ENCODE measurements at regions not wholly inside any gene's neighbourhood (a gene's known extent, or its start where the extent isn't known, plus 50 kb on each side); places are given as distances from the start of the nearest gene placed in this dataset.

GRCh38 chr4:188854436-188854835, 715.2 kb downstream of the TRIML1 start:
- H3K9me3 ChIP-seq = peaks cover 0 to 24% (median 0%) of the 10 kb centered on the region in 4 donors
- H3K36me3 ChIP-seq = no peaks in the 10 kb centered on the region
- no peak overlapping the region for H3K27ac ChIP-seq
- TF ChIP-seq CTCF (IDR thresholded peaks at IDR 0.05) (no peak), EP300 (IDR thresholded peaks at IDR 0.05) (no peak), POLR2A (IDR thresholded peaks at IDR 0.05) (no peak)
- no peak for DNase-seq (ENCODE audit: low spot score in 2 of 2)
- H3K4me3 ChIP-seq = no peak overlapping the region
- H3K27me3 ChIP-seq = no peaks in the 10 kb centered on the region
- 49 to 55% methylated on average over 1 of the region's 1 CpG for WGBS, 2 donors
- no peaks in the 10 kb centered on the region for H3K4me1 ChIP-seq

- Histone ChIP-seq H3K9me3 (peaks cover 0 to 12% (median 0%) of the 10 kb centered on the region in 4 donors), H3K36me3 (no peaks in the 10 kb centered on the region), H3K4me1 (no peaks in the 10 kb centered on the region), H3K27ac (no peak overlapping the region), H3K4me3 (no peak overlapping the region), H3K27me3 (no peaks in the 10 kb centered on the region)
- WGBS, 2 donors = 0 to 63% methylated on average over 1 of the region's 1 CpG
- TF ChIP-seq CTCF (IDR thresholded peaks at IDR 0.05) (no peak), POLR2A (IDR thresholded peaks at IDR 0.05) (no peak), EP300 (IDR thresholded peaks at IDR 0.05) (no peak)
- DNase-seq (ENCODE audit: low spot score in 2 of 2) = no peak
Measured at GRCh38 chr4:188858696-188859095, 719.5 kb downstream of the TRIML1 start.

GRCh38 chr4:188864741-188865140, 725.5 kb downstream of the TRIML1 start:
- peaks cover 0 to 7% (median 0%) of the 10 kb centered on the region in 4 donors for H3K9me3 ChIP-seq
- H3K36me3 ChIP-seq = no peaks in the 10 kb centered on the region
- TF ChIP-seq POLR2A (IDR thresholded peaks at IDR 0.05) (no peak), CTCF (IDR thresholded peaks at IDR 0.05) (no peak), EP300 (IDR thresholded peaks at IDR 0.05) (no peak)
- no peak overlapping the region for H3K4me3 ChIP-seq
- no peak for DNase-seq (ENCODE audit: low spot score in 2 of 2)
- H3K27ac ChIP-seq = no peak overlapping the region
- H3K27me3 ChIP-seq = no peaks in the 10 kb centered on the region
- no peaks in the 10 kb centered on the region for H3K4me1 ChIP-seq
- WGBS, 2 donors = 28 to 35% methylated on average over 10 of the region's 10 CpGs

- Histone ChIP-seq H3K36me3 (no peaks in the 10 kb centered on the region), H3K27me3 (no peaks in the 10 kb centered on the region), H3K27ac (no peak overlapping the region), H3K4me1 (no peaks in the 10 kb centered on the region), H3K4me3 (no peak overlapping the region), H3K9me3 (no peaks in the 10 kb centered on the region)
- DNase-seq (ENCODE audit: low spot score in 2 of 2) = no peak
- TF ChIP-seq EP300 (IDR thresholded peaks at IDR 0.05) = no peak
- TF ChIP-seq POLR2A (IDR thresholded peaks at IDR 0.05) = no peak
- no peak for TF ChIP-seq CTCF (IDR thresholded peaks at IDR 0.05)
- 0% methylated on average over 1 of the region's 1 CpG for WGBS, 2 donors
Measured at GRCh38 chr4:188867796-188868195, 728.6 kb downstream of the TRIML1 start.

GRCh38 chr4:188869581-188869980, 730.3 kb downstream of the TRIML1 start:
- Histone ChIP-seq H3K4me3 (no peak overlapping the region), H3K36me3 (no peaks in the 10 kb centered on the region), H3K9me3 (no peaks in the 10 kb centered on the region), H3K27me3 (no peaks in the 10 kb centered on the region), H3K27ac (no peak overlapping the region), H3K4me1 (no peaks in the 10 kb centered on the region)
- no peak for DNase-seq (ENCODE audit: low spot score in 2 of 2)
- TF ChIP-seq CTCF (IDR thresholded peaks at IDR 0.05) = no peak
- no peak for TF ChIP-seq EP300 (IDR thresholded peaks at IDR 0.05)
- TF ChIP-seq POLR2A (IDR thresholded peaks at IDR 0.05) = no peak
- 67 to 69% methylated on average over 8 of the region's 8 CpGs for WGBS, 2 donors
